ENCODE measurements at regions not wholly inside any gene's neighbourhood (a gene's known extent, or its start where the extent isn't known, plus 50 kb on each side); places are given as distances from the start of the nearest gene placed in this dataset.

- no peak overlapping the region for H3K4me3 ChIP-seq (ENCODE audit: low read depth, low read length)
- no peak for TF ChIP-seq CTCF (IDR thresholded peaks at IDR 0.05; ENCODE audit: borderline replicate concordance, insufficient read depth, low read depth, low read length)
Measured at GRCh38 chr3:40805456-40805855, 280.7 kb downstream of the ZNF621 start.

GRCh38 chr3:40810813-40811212, 286.1 kb downstream of the ZNF621 start:
- H3K4me3 ChIP-seq (ENCODE audit: low read depth, low read length), result no peak overlapping the region
- TF ChIP-seq CTCF (IDR thresholded peaks at IDR 0.05; ENCODE audit: borderline replicate concordance, insufficient read depth, low read depth, low read length), result no peak

- no peak overlapping the region for H3K4me3 ChIP-seq (ENCODE audit: low read depth, low read length)
- TF ChIP-seq CTCF (IDR thresholded peaks at IDR 0.05; ENCODE audit: borderline replicate concordance, insufficient read depth, low read depth, low read length), result no peak
Measured at GRCh38 chr3:40817017-40817416, 292.3 kb downstream of the ZNF621 start.

GRCh38 chr3:40821315-40821714, 296.6 kb downstream of the ZNF621 start:
- H3K4me3 ChIP-seq (ENCODE audit: low read depth, low read length), result no peak overlapping the region
- no peak for TF ChIP-seq CTCF (IDR thresholded peaks at IDR 0.05; ENCODE audit: borderline replicate concordance, insufficient read depth, low read depth, low read length)

- H3K4me3 ChIP-seq (ENCODE audit: low read depth, low read length), result no peak overlapping the region
- no peak for TF ChIP-seq CTCF (IDR thresholded peaks at IDR 0.05; ENCODE audit: borderline replicate concordance, insufficient read depth, low read depth, low read length)
Measured at GRCh38 chr3:40827226-40827625, 302.5 kb downstream of the ZNF621 start.

GRCh38 chr3:40827942-40828688, 303.4 kb downstream of the ZNF621 start:
- no peak overlapping the region for H3K4me3 ChIP-seq (ENCODE audit: low read depth, low read length)
- TF ChIP-seq CTCF (IDR thresholded peaks at IDR 0.05; ENCODE audit: borderline replicate concordance, insufficient read depth, low read depth, low read length), result no peak

GRCh38 chr3:40828741-40829415, 304.1 kb downstream of the ZNF621 start:
- no peak overlapping the region for H3K4me3 ChIP-seq (ENCODE audit: low read depth, low read length)
- TF ChIP-seq CTCF (IDR thresholded peaks at IDR 0.05; ENCODE audit: borderline replicate concordance, insufficient read depth, low read depth, low read length), result no peak

Data from GM12875 (cell line).